Fibroblast of lung (primary cell): ENCODE measurements at regions not wholly inside any gene's neighbourhood (a gene's known extent, or its start where the extent isn't known, plus 50 kb on each side); places are given as distances from the start of the nearest gene placed in this dataset.
A peak's percentile ranks its signal among the peaks of the same experiment; 100 is the strongest.

Experiments
- CTCF ChIP-seq, 2 donors: IDR thresholded peaks in 1 of 2; conservative IDR thresholded peaks in 1 of 2; 1 replicate in 1 of 2; 2 replicates in 1 of 2; pipeline ENCODE4 v1.5.1; 2011 to 2012; ENCODE audit warnings: low read length in 2 of 2, control low read depth in 1 of 2, inconsistent platforms in 1 of 2, low read depth in 1 of 2, mild to moderate bottlenecking in 1 of 2
- EZH2 ChIP-seq: IDR thresholded peaks from 2 replicates; pipeline ENCODE4 v1.5.1; 2012; ENCODE audit warnings: low read length, control low read depth, mild to moderate bottlenecking; ENCODE audit errors: missing control alignments

GRCh38 chr9:12554636-12555035, 138.5 kb upstream of the TYRP1 start:
- TF ChIP-seq CTCF (conservative IDR thresholded peaks at IDR 0.05 in 1 of 2, IDR thresholded peaks at IDR 0.05 in 1 of 2; ENCODE audit: low read depth in 1 of 2, low read length in 2 of 2) (peak in 1 of 2 donors; percentile 26), EZH2 (no peak)
